Spleen (tissue), 11 donors: ENCODE measurements at regions not wholly inside any gene's neighbourhood (a gene's known extent, or its start where the extent isn't known, plus 50 kb on each side); places are given as distances from the start of the nearest gene placed in this dataset.
"Not testable (repeated sequence)": the region's sequence is repeated elsewhere in the genome, so short reads cannot be mapped to it uniquely, and the experiment has no call there.

Experiments
- DNase-seq: peaks from one replicate; pipeline ENCODE4 v3.0.0-alpha.2; 2020
- H3K27ac ChIP-seq, 8 donors: fragments of 200-600 bp; sonication (generic) in 7 of 8; 1 replicate in 4 of 8; 2 replicates in 4 of 8; pipeline versions ENCODE4 v1.5.0 to v1.8.0; 2016 to 2021; ENCODE audit warnings: inconsistent platforms in 4 of 8, mild to moderate bottlenecking in 4 of 8, moderate library complexity in 1 of 8
- H3K27me3 ChIP-seq, 7 donors: fragments of 200-600 bp; sonication (generic) in 6 of 7; replicated peaks in 1 of 7; 1 replicate in 4 of 7; 2 replicates in 3 of 7; pipeline versions ENCODE4 v1.5.0 to v1.8.0; 2016 to 2021; ENCODE audit warnings: inconsistent platforms in 3 of 7, mild to moderate bottlenecking in 1 of 7
- H3K36me3 ChIP-seq, 6 donors: fragments of 200-600 bp; sonication (generic) in 5 of 6; 1 replicate in 4 of 6; 2 replicates in 2 of 6; pipeline versions ENCODE4 v1.5.0 to v1.8.0; 2016 to 2021; ENCODE audit warnings: inconsistent platforms in 2 of 6
- H3K4me1 ChIP-seq, 6 donors: fragments of 200-600 bp; sonication (generic) in 5 of 6; 1 replicate in 3 of 6; 2 replicates in 3 of 6; pipeline versions ENCODE4 v1.5.0 to v1.8.0; 2016 to 2021; ENCODE audit warnings: inconsistent platforms in 3 of 6
- H3K4me3 ChIP-seq, 8 donors: fragments of 200-600 bp; sonication (generic) in 7 of 8; 1 replicate in 4 of 8; 2 replicates in 4 of 8; pipeline versions ENCODE4 v1.5.0 to v1.8.0; 2016 to 2021; ENCODE audit warnings: inconsistent platforms in 4 of 8, mild to moderate bottlenecking in 4 of 8, moderate library complexity in 2 of 8
- H3K9me3 ChIP-seq, 8 donors: fragments of 200-600 bp; sonication (generic) in 7 of 8; 1 replicate in 4 of 8; 2 replicates in 4 of 8; pipeline versions ENCODE4 v1.5.0 to v1.8.0; 2016 to 2021; ENCODE audit warnings: inconsistent platforms in 4 of 8
- POLR2A ChIP-seq, 3 donors: fragments of 450-650 bp; IDR thresholded peaks; one replicate each; pipeline ENCODE4 v1.5.1; 2017; ENCODE audit warnings: antibody characterized with exemption in 3 of 3, mild to moderate bottlenecking in 1 of 3
- POLR2AphosphoS5 ChIP-seq, 3 donors: sonication (generic); formaldehyde crosslinking; IDR thresholded peaks; one replicate each; pipeline ENCODE4 v1.5.1; 2017; ENCODE audit warnings: antibody characterized with exemption in 3 of 3
- WGBS, 5 donors: extraction: QIAGEN DNeasy Blood & Tissue Kit in 3 of 5; methylation state at CpG; one replicate each; pipeline versions ENCODE4 v1.1.5 to v1.1.7; 2013 to 2018; 5-methylcytosine and 5-hydroxymethylcytosine counted together
- intact Hi-C: fragments of 100-400 bp; cut with DNase I; formaldehyde crosslinking; loops from one replicate; pipeline ENCODE4 v1.15.0; 2023; ENCODE audit warnings: low total_unique reads
- TF ChIP-seq, protein P1 (sequence below), 11 experiments: fragments of 200-600 bp in 7 of 11; fragments of 450-650 bp in 4 of 11; sonication (generic) in 4 of 11; IDR thresholded peaks in 8 of 11; conservative IDR thresholded peaks in 3 of 11; 1 replicate in 7 of 11; 2 replicates in 4 of 11; pipeline versions ENCODE4 v1.4.0 to v1.8.0; 2016 to 2021; ENCODE audit warnings: antibody characterized with exemption in 11 of 11, inconsistent platforms in 4 of 11, mild to moderate bottlenecking in 1 of 11
- donor health status: healthy with polysubstance abuse.
- donor health status: DM: no; HTN: no; CAD: no; lungs with moderate emphysema.
- donor health status: DM: no; HTN: no; CAD: no.
- donor health status: Bipolar disorder and iron deficiency.
- donor health status: healthy.
- donor health status: DM: no; HTN: no; CAD: no.
- donor health status: DM: yes; HTN: yes; CAD: no.

DNA sequence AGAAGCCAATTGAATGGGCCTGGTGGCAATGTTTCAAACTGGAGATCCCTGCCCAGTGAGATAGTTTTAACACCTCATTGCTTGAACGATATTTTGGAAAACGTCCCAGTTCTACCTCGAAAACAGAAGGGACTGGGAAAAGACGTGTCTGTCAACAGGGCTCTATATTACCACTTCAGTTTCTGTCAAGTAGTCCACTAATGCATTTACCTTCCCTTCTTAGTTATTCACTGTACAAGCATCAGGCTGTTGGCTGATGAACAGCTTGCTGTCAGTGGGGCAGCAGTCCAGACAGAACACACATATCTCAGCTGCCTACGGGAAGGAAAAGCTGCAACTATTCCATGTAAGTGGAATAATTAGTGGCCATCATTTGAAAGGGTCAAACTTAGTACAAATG, 794.7 kb upstream of the GBE1 start:
- no peak for DNase-seq
- TF ChIP-seq, protein P1, sequence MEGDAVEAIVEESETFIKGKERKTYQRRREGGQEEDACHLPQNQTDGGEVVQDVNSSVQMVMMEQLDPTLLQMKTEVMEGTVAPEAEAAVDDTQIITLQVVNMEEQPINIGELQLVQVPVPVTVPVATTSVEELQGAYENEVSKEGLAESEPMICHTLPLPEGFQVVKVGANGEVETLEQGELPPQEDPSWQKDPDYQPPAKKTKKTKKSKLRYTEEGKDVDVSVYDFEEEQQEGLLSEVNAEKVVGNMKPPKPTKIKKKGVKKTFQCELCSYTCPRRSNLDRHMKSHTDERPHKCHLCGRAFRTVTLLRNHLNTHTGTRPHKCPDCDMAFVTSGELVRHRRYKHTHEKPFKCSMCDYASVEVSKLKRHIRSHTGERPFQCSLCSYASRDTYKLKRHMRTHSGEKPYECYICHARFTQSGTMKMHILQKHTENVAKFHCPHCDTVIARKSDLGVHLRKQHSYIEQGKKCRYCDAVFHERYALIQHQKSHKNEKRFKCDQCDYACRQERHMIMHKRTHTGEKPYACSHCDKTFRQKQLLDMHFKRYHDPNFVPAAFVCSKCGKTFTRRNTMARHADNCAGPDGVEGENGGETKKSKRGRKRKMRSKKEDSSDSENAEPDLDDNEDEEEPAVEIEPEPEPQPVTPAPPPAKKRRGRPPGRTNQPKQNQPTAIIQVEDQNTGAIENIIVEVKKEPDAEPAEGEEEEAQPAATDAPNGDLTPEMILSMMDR (IDR thresholded peaks at IDR 0.05 in 8 of 11, conservative IDR thresholded peaks at IDR 0.05 in 3 of 11) = no peak
- no peak for TF ChIP-seq POLR2A (IDR thresholded peaks at IDR 0.05)
- TF ChIP-seq POLR2AphosphoS5 (IDR thresholded peaks at IDR 0.05) = no peak
- no peak overlapping the region for H3K4me3 ChIP-seq
- intact Hi-C loops = no loop called here
- H3K36me3 ChIP-seq = no peaks in the 10 kb centered on the region
- H3K27me3 ChIP-seq = no peaks in the 10 kb centered on the region
- WGBS, 5 donors = 71 to 83% (median 77%) methylated on average over 5 of the region's 5 CpGs
- no peaks in the 10 kb centered on the region for H3K4me1 ChIP-seq
- H3K9me3 ChIP-seq = peaks cover 0 to 7% (median 0%) of the 10 kb centered on the region in 8 donors
- no peak overlapping the region for H3K27ac ChIP-seq

DNA sequence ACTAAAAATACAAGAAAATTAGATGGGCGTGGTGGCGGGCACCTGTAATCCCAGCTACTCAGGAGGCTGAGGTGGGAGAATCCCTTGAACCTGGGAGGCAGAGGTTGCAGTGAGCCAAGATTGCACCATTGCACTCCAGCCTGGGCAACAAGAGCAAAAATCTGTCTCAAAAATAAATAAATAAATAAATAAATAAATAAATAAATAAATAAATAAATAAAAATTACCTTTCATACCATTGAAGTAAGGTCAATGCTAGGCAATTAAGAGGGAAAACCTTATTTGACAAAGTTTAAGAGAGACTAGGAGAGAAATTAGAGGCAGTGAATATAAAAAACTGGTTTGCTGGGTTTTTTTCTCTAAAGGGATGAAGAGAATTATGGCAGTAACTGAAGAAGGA, 781.1 kb upstream of the GBE1 start:
- H3K4me3 ChIP-seq, intact Hi-C loops, H3K27me3 ChIP-seq, DNase-seq, H3K9me3 ChIP-seq, H3K36me3 ChIP-seq, H3K27ac ChIP-seq, H3K4me1 ChIP-seq: not testable (repeated sequence)
- WGBS, 5 donors = 88 to 97% (median 92%) methylated on average over 2 of the region's 2 CpGs

DNA sequence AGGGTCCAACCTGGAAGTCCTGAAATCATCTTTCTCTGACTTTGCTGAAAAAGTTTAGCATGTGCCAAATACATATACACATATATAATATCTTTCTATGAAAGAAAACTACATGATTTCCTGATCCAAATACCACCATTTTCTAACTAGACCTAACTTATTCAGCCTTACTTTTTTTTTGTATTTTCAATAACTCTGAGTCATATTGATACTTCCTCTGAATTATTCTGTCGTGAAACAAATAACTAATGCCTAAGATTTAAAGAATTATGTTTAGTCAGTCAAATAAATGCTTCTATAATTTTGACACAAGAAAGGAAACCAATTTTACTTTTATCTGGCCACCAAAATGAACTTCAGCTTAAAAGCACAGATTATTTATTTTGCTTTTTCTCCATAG, 760.2 kb upstream of the GBE1 start:
- peaks cover 0 to 14% (median 2%) of the 10 kb centered on the region in 8 donors for H3K9me3 ChIP-seq
- H3K36me3 ChIP-seq = no peaks in the 10 kb centered on the region
- H3K4me3 ChIP-seq = no peak overlapping the region
- H3K4me1 ChIP-seq = no peaks in the 10 kb centered on the region
- no peak overlapping the region for H3K27ac ChIP-seq
- no peaks in the 10 kb centered on the region for H3K27me3 ChIP-seq
- DNase-seq = no peak
- intact Hi-C loops = no loop called here
- TF ChIP-seq POLR2AphosphoS5 (IDR thresholded peaks at IDR 0.05) (no peak), POLR2A (IDR thresholded peaks at IDR 0.05) (no peak)
- TF ChIP-seq, protein P1 (IDR thresholded peaks at IDR 0.05 in 8 of 11, conservative IDR thresholded peaks at IDR 0.05 in 3 of 11) = no peak
- 70 to 83% (median 77%) methylated on average over 1 of the region's 1 CpG for WGBS, 5 donors

DNA sequence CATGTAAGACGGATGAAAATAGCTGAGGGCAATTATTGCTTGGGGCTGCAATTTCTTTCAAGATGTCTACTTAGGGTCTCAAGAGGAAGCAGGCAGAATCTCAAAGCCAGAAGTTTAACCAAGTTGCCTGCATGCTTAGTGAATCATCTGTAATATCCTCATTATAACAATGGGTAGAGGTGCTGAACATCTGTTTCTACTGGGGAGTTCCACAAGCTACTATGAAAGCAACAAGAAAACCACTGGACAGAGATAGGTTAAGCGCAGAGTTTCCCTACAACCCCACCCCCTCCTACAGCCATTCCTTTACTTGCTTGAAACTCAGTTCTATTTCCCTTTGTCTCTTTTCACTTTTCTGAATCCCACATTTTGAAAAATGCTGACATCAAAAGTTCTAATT, 759.4 kb upstream of the GBE1 start:
- H3K4me1 ChIP-seq = no peaks in the 10 kb centered on the region
- H3K27ac ChIP-seq = no peak overlapping the region
- H3K4me3 ChIP-seq = no peak overlapping the region
- H3K36me3 ChIP-seq = no peaks in the 10 kb centered on the region
- 16 to 94% (median 55%) methylated on average over 2 of the region's 2 CpGs for WGBS, 5 donors
- no peaks in the 10 kb centered on the region for H3K27me3 ChIP-seq
- TF ChIP-seq, protein P1 (IDR thresholded peaks at IDR 0.05 in 8 of 11, conservative IDR thresholded peaks at IDR 0.05 in 3 of 11) = no peak
- DNase-seq = no peak
- intact Hi-C loops = no loop called here
- peaks cover 0 to 20% (median 2%) of the 10 kb centered on the region in 8 donors for H3K9me3 ChIP-seq

DNA sequence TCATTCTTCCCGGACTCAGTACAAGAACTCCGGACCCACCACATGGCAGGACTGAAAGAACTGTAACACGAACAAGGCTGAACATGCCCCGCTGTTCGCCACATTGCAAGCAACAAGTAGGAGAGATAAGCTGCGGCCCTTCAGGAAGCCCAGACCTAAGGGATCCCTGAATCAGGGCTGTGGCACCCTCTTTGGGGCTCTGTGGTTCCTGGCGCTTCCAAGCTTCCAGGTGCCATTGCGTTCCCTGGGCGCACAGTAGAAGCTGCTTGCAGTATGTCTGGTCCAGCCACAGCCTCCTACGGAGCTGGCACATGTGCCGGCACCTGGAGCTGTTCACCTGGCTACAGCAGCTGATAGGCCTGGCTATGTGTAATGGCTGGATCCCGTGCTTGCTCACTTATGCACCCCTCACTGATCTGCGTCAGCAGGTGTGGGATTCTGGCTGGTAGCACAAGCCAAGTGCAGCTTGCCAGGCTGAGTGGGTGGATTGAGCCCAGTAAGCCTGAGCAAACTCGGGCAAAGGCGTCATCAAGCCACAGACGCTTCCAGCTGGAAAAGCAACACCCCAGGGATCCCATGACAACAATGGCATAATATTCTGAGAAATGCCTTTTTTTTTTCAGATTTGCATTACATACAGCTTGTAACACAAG, 748.6 kb upstream of the GBE1 start:
- Histone ChIP-seq H3K9me3 (peaks cover 0 to 36% (median 8%) of the 10 kb centered on the region in 8 donors), H3K27me3 (no peaks in the 10 kb centered on the region), H3K4me3 (no peak overlapping the region), H3K36me3 (no peaks in the 10 kb centered on the region), H3K27ac (no peak overlapping the region), H3K4me1 (no peaks in the 10 kb centered on the region)
- TF ChIP-seq, protein P1 (IDR thresholded peaks at IDR 0.05 in 8 of 11, conservative IDR thresholded peaks at IDR 0.05 in 3 of 11) = no peak
- TF ChIP-seq POLR2AphosphoS5 (IDR thresholded peaks at IDR 0.05) (no peak), POLR2A (IDR thresholded peaks at IDR 0.05) (no peak)
- WGBS, 5 donors = 91 to 95% (median 91%) methylated on average over 11 to 16 of the region's 16 CpGs
- DNase-seq = no peak
- intact Hi-C loops = no loop called here
